ENCODE measurements at regions not wholly inside any gene's neighbourhood (a gene's known extent, or its start where the extent isn't known, plus 50 kb on each side); places are given as distances from the start of the nearest gene placed in this dataset.
A peak's percentile ranks its signal among the peaks of the same experiment; 100 is the strongest.
"Not testable (repeated sequence)": the region's sequence is repeated elsewhere in the genome, so short reads cannot be mapped to it uniquely, and the experiment has no call there.

- no peak for DNase-seq (ENCODE audit: low read depth in 2 of 2)
Measured at GRCh38 chr1:185681034-185681633, 53.1 kb upstream of the HMCN1 start.

GRCh38 chr1:185680453-185680852 lies 53.7 kb upstream of the HMCN1 start:
- no peak for DNase-seq (ENCODE audit: low read depth in 2 of 2)

- no peak for DNase-seq (ENCODE audit: low read depth in 2 of 2)
Measured at GRCh38 chr1:185679220-185679619, 55.0 kb upstream of the HMCN1 start.

- no peak for DNase-seq (ENCODE audit: low read depth in 2 of 2)
Measured at GRCh38 chr1:185676969-185677368, 57.2 kb upstream of the HMCN1 start.

GRCh38 chr1:185674201-185674600 lies 60.0 kb upstream of the HMCN1 start:
- DNase-seq (ENCODE audit: low read depth in 2 of 2), result no peak

- DNase-seq (ENCODE audit: low read depth in 2 of 2), result no peak
Measured at GRCh38 chr1:185672719-185673360, 61.4 kb upstream of the HMCN1 start.

GRCh38 chr1:185670187-185670627 lies 64.0 kb upstream of the HMCN1 start:
- peak; percentile 25 to 31 for DNase-seq (ENCODE audit: low read depth in 2 of 2)

- DNase-seq (ENCODE audit: low read depth in 2 of 2), result no peak
Measured at GRCh38 chr1:185668013-185668412, 66.2 kb upstream of the HMCN1 start.

- DNase-seq (ENCODE audit: low read depth in 2 of 2), result no peak
Measured at GRCh38 chr1:185666582-185666981, 67.6 kb upstream of the HMCN1 start.

GRCh38 chr1:185663771-185664296 lies 70.4 kb upstream of the HMCN1 start:
- DNase-seq (ENCODE audit: low read depth in 2 of 2), result no peak

- DNase-seq (ENCODE audit: low read depth in 2 of 2), result no peak
Measured at GRCh38 chr1:185663332-185663731, 70.9 kb upstream of the HMCN1 start.

GRCh38 chr1:185661971-185662370 lies 72.2 kb upstream of the HMCN1 start:
- no peak for DNase-seq (ENCODE audit: low read depth in 2 of 2)

- DNase-seq (ENCODE audit: low read depth in 2 of 2), result no peak
Measured at GRCh38 chr1:185656663-185657062, 77.5 kb upstream of the HMCN1 start.

GRCh38 chr1:185654952-185655314 lies 79.3 kb upstream of the HMCN1 start:
- DNase-seq (ENCODE audit: low read depth in 2 of 2), result no peak

- DNase-seq (ENCODE audit: low read depth in 2 of 2), result no peak
Measured at GRCh38 chr1:185654199-185654951, 79.8 kb upstream of the HMCN1 start.

- no peak for DNase-seq (ENCODE audit: low read depth in 2 of 2)
Measured at GRCh38 chr1:185653615-185654014, 80.6 kb upstream of the HMCN1 start.

- no peak for DNase-seq (ENCODE audit: low read depth in 2 of 2)
Measured at GRCh38 chr1:185652348-185652747, 81.8 kb upstream of the HMCN1 start.

- DNase-seq (ENCODE audit: low read depth in 2 of 2), result no peak
Measured at GRCh38 chr1:185650602-185651230, 83.5 kb upstream of the HMCN1 start.

GRCh38 chr1:185648858-185649589 lies 85.2 kb upstream of the HMCN1 start:
- DNase-seq (ENCODE audit: low read depth in 2 of 2), result no peak

GRCh38 chr1:185647597-185648267 lies 86.5 kb upstream of the HMCN1 start:
- not testable (repeated sequence) for DNase-seq (ENCODE audit: low read depth in 2 of 2)

- no peak for DNase-seq (ENCODE audit: low read depth in 2 of 2)
Measured at GRCh38 chr1:185646202-185646683, 87.9 kb upstream of the HMCN1 start.

Measured in stimulated activated CD8-positive, alpha-beta memory T cell treated with anti-CD3 and anti-CD28 coated beads, Interleukin-7, amount 100 ng/mL, for 4 hours (primary cell).